ENCODE measurements at regions not wholly inside any gene's neighbourhood (a gene's known extent, or its start where the extent isn't known, plus 50 kb on each side); places are given as distances from the start of the nearest gene placed in this dataset.
"Not testable (repeated sequence)": the region's sequence is repeated elsewhere in the genome, so short reads cannot be mapped to it uniquely, and the experiment has no call there.

GRCh38 chrX:16049126-16049525, 74.2 kb upstream of the GRPR start:
- in situ Hi-C loops (cut with MboI; ENCODE audit: low sequenced_read_pairs); ATAC-seq (ENCODE audit: low read depth); H2BK5ac ChIP-seq (ENCODE audit: low read depth, low read length, poor library complexity, severe bottlenecking); H3K9ac ChIP-seq (ENCODE audit: low read depth, low read length); H3K4me2 ChIP-seq (ENCODE audit: low read depth, low read length); intact Hi-C loops (cut with micrococcal nuclease); H2AFZ ChIP-seq (replicated peaks; ENCODE audit: low read length, poor library complexity); BruUV-seq (replicated peaks); H3K9me3 ChIP-seq (ENCODE audit: control insufficient read depth, insufficient read depth, low read length); H3K18ac ChIP-seq (ENCODE audit: low read depth, low read length); DNase-seq; H2BK120ac ChIP-seq (ENCODE audit: low read depth, low read length); H3K4ac ChIP-seq (ENCODE audit: low read depth, low read length); POLR2A ChIA-PET (ENCODE audit: unreplicated experiment); H2AK5ac ChIP-seq (ENCODE audit: low read depth, low read length); H3K23ac ChIP-seq (ENCODE audit: low read depth, low read length); H4K5ac ChIP-seq (ENCODE audit: low read depth, low read length); H3K4me1 ChIP-seq (ENCODE audit: control insufficient read depth, insufficient read depth, low read length); H3K27ac ChIP-seq (ENCODE audit: insufficient read depth, low read length); H3K27me3 ChIP-seq (ENCODE audit: control insufficient read depth, insufficient read depth, low read length); dilution Hi-C loops (cut with HindIII; ENCODE audit: low sequenced_read_pairs, unreplicated experiment); H4K91ac ChIP-seq (ENCODE audit: insufficient read depth, low read depth, low read length); H3K79me1 ChIP-seq (ENCODE audit: low read depth in 1 of 2, low read length in 2 of 2); H4K8ac ChIP-seq (ENCODE audit: low read depth in 2 of 2, low read length in 2 of 2); H4K20me1 ChIP-seq (ENCODE audit: insufficient read depth, low read length); H2BK15ac ChIP-seq (ENCODE audit: low read depth, low read length); H2AK9ac ChIP-seq (replicated peaks; ENCODE audit: low read depth, low read length, poor library complexity); H3K14ac ChIP-seq (replicated peaks; ENCODE audit: low read depth, low read length); H3K4me3 ChIP-seq (ENCODE audit: insufficient read depth, low read depth, low read length); CTCF ChIA-PET; H2BK20ac ChIP-seq (ENCODE audit: low read depth, low read length); H3K36me3 ChIP-seq (ENCODE audit: control insufficient read depth, insufficient read depth, low read length); H3K56ac ChIP-seq (ENCODE audit: extremely low read depth, insufficient read depth, low read length); H3K9me1 ChIP-seq (ENCODE audit: insufficient read depth, low read length): not testable (repeated sequence)
- 54% methylated on average over 6 of the region's 9 CpGs; no CpG with 5 or more reads in 1 of the 2 experiments for WGBS, 2 experiments (ENCODE audit: extremely low coverage in 2 of 2, insufficient read length in 1 of 2)
